ENCODE measurements at regions not wholly inside any gene's neighbourhood (a gene's known extent, or its start where the extent isn't known, plus 50 kb on each side); places are given as distances from the start of the nearest gene placed in this dataset.

DNA sequence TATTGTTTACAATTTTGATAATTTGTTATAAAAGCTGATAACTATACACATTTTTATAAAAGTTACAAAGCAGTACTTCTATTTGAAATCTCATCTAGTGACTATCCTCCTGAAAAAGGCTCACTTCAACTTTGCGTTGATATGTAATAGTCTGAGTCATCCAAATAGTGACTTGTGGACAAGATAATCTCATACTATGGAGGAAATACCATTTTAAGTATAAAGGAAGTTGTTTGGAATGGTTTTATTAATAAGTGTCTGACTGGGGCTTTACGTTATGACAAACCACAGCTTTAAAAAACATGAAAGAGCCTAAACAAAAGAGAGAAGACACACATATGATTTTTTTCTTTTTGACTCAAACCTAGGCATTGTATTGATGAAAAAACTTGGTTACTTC lies 272.3 kb upstream of the COL3A1 start:
- Histone ChIP-seq H3K4me2 (replicated peaks; ENCODE audit: extremely low read depth, low read length, poor library complexity, severe bottlenecking) (no peak overlapping the region), H3K9me3 (replicated peaks in 1 of 2; ENCODE audit: control insufficient read depth in 1 of 2, insufficient read depth in 1 of 2, low read length in 2 of 2) (peaks cover 0 to 7% of the 10 kb centered on the region in 2 donors), H3K79me2 (ENCODE audit: insufficient read depth, low read length) (no peaks in the 10 kb centered on the region), H4K20me1 (ENCODE audit: insufficient read depth, low read length) (no peaks in the 10 kb centered on the region), H3K4me1 (ENCODE audit: control insufficient read depth in 1 of 2, insufficient read depth in 2 of 2, low read length in 2 of 2) (no peaks in the 10 kb centered on the region), H3K36me3 (replicated peaks in 1 of 2; ENCODE audit: control insufficient read depth in 1 of 2, insufficient read depth in 2 of 2, low read length in 2 of 2) (no peaks in the 10 kb centered on the region), H3K9ac (ENCODE audit: insufficient read depth, low read length, poor library complexity, severe bottlenecking) (no peak overlapping the region), H3K4me3 (replicated peaks in 1 of 3; ENCODE audit: low read depth in 2 of 3, low read length in 3 of 3) (no peak overlapping the region), H3K27ac (ENCODE audit: low read depth in 1 of 2, low read length in 2 of 2) (no peak overlapping the region), H3K27me3 (ENCODE audit: control insufficient read depth in 2 of 2, insufficient read depth in 2 of 2, low read length in 2 of 2) (no peaks in the 10 kb centered on the region), H2AFZ (ENCODE audit: insufficient read depth, low read depth, low read length, poor library complexity, severe bottlenecking) (no peak overlapping the region)
- peaks cover 0 to 1% (median 0%) of the 10 kb centered on the region in 3 donors for H3K27me3 Mint-ChIP-seq (ENCODE audit: low read depth in 3 of 3)
- H3K27ac Mint-ChIP-seq, result no peak overlapping the region
- no peak overlapping the region for H3K4me3 Mint-ChIP-seq
- WGBS (ENCODE audit: insufficient coverage), result no CpG with 5 or more reads among the region's 2 CpGs
- H3K4me1 Mint-ChIP-seq, result no peaks in the 10 kb centered on the region
- TF ChIP-seq, protein P1, sequence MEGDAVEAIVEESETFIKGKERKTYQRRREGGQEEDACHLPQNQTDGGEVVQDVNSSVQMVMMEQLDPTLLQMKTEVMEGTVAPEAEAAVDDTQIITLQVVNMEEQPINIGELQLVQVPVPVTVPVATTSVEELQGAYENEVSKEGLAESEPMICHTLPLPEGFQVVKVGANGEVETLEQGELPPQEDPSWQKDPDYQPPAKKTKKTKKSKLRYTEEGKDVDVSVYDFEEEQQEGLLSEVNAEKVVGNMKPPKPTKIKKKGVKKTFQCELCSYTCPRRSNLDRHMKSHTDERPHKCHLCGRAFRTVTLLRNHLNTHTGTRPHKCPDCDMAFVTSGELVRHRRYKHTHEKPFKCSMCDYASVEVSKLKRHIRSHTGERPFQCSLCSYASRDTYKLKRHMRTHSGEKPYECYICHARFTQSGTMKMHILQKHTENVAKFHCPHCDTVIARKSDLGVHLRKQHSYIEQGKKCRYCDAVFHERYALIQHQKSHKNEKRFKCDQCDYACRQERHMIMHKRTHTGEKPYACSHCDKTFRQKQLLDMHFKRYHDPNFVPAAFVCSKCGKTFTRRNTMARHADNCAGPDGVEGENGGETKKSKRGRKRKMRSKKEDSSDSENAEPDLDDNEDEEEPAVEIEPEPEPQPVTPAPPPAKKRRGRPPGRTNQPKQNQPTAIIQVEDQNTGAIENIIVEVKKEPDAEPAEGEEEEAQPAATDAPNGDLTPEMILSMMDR (IDR thresholded peaks at IDR 0.05), result no peak
- no peaks in the 10 kb centered on the region for H3K36me3 Mint-ChIP-seq
- DNase-seq, result no peak
- peaks cover 0 to 2% (median 0%) of the 10 kb centered on the region in 7 donors for H3K9me3 Mint-ChIP-seq
- intact Hi-C loops (cut with micrococcal nuclease), result no loop called here

DNA sequence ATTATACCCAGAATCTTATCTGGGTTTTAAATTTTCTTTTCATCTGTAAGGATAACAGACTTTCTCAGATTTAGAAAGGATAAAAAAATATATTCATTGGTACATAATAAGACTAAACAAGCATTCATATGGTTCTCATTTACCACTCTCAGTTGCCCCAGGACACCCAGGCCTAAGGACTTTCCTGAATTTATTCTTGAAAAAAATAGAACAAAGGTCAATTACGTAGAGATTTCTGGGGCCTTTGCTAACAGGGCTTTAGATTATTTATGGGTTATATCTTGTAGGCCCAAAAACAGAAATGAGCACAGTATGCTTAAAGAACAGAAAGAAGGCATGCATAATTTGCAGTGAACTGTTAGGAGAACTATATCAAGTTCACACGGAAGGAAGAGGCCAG lies 269.0 kb upstream of the COL3A1 start:
- Mint-ChIP-seq H3K36me3 (no peaks in the 10 kb centered on the region), H3K4me3 (no peak overlapping the region), H3K27me3 (ENCODE audit: low read depth in 3 of 3) (no peaks in the 10 kb centered on the region), H3K27ac (no peak overlapping the region), H3K4me1 (no peaks in the 10 kb centered on the region), H3K9me3 (peaks cover 0 to 5% (median 0%) of the 10 kb centered on the region in 7 donors)
- Histone ChIP-seq H3K36me3 (replicated peaks in 1 of 2; ENCODE audit: control insufficient read depth in 1 of 2, insufficient read depth in 2 of 2, low read length in 2 of 2) (no peaks in the 10 kb centered on the region), H2AFZ (ENCODE audit: insufficient read depth, low read depth, low read length, poor library complexity, severe bottlenecking) (no peak overlapping the region), H3K4me3 (replicated peaks in 1 of 3; ENCODE audit: low read depth in 2 of 3, low read length in 3 of 3) (no peak overlapping the region), H4K20me1 (ENCODE audit: insufficient read depth, low read length) (no peaks in the 10 kb centered on the region), H3K79me2 (ENCODE audit: insufficient read depth, low read length) (no peaks in the 10 kb centered on the region), H3K4me1 (ENCODE audit: control insufficient read depth in 1 of 2, insufficient read depth in 2 of 2, low read length in 2 of 2) (no peaks in the 10 kb centered on the region), H3K4me2 (replicated peaks; ENCODE audit: extremely low read depth, low read length, poor library complexity, severe bottlenecking) (no peak overlapping the region), H3K27ac (ENCODE audit: low read depth in 1 of 2, low read length in 2 of 2) (no peak overlapping the region), H3K9ac (ENCODE audit: insufficient read depth, low read length, poor library complexity, severe bottlenecking) (no peak overlapping the region), H3K27me3 (ENCODE audit: control insufficient read depth in 2 of 2, insufficient read depth in 2 of 2, low read length in 2 of 2) (no peaks in the 10 kb centered on the region), H3K9me3 (replicated peaks in 1 of 2; ENCODE audit: control insufficient read depth in 1 of 2, insufficient read depth in 1 of 2, low read length in 2 of 2) (peaks cover 4 to 5% of the 10 kb centered on the region in 2 donors)
- intact Hi-C loops (cut with micrococcal nuclease), result no loop called here
- no peak for DNase-seq
- TF ChIP-seq, protein P1 (IDR thresholded peaks at IDR 0.05), result no peak
- 73% methylated on average over 1 of the region's 2 CpGs for WGBS (ENCODE audit: insufficient coverage)

All from CD14-positive monocyte (primary cell).